NB4 (cell line): ENCODE measurements at regions not wholly inside any gene's neighbourhood (a gene's known extent, or its start where the extent isn't known, plus 50 kb on each side); places are given as distances from the start of the nearest gene placed in this dataset.

ENCODE experiments used
- CTCF ChIP-seq: IDR thresholded peaks from one replicate; pipeline ENCODE4 v1.5.1; 2012; ENCODE audit warnings: low read depth, low read length
- POLR2A ChIP-seq: IDR thresholded peaks from 2 replicates; pipeline ENCODE4 v1.6.1; 2011; ENCODE audit warnings: mild to moderate bottlenecking; ENCODE audit not compliant: insufficient read length; ENCODE audit errors: extremely low read depth

- TF ChIP-seq CTCF (no peak), POLR2A (no peak)
Measured at GRCh38 chr5:107324071-107324470, 346.7 kb downstream of the EFNA5 start.
